ENCODE measurements at regions not wholly inside any gene's neighbourhood (a gene's known extent, or its start where the extent isn't known, plus 50 kb on each side); places are given as distances from the start of the nearest gene placed in this dataset.

GRCh38 chr15:91589360-91589759 lies 264.1 kb upstream of the SLCO3A1 start:
- Histone ChIP-seq H3K9ac (no peak overlapping the region), H3K9me2 (no peaks in the 10 kb centered on the region), H3K4me2 (no peak overlapping the region), H3K9me3 (no peaks in the 10 kb centered on the region), H3K27me3 (ENCODE audit: insufficient read depth) (no peaks in the 10 kb centered on the region), H3K27ac (ENCODE audit: low read depth in 2 of 2, low read length in 1 of 2) (no peak overlapping the region), H3K4me3 (ENCODE audit: low read depth in 2 of 2, low read length in 1 of 2) (no peak overlapping the region), H2AFZ (ENCODE audit: low read depth) (no peak overlapping the region), H3K36me3 (replicated peaks in 1 of 2; ENCODE audit: control insufficient read depth in 1 of 2, insufficient read depth in 2 of 2, low read length in 1 of 2) (no peaks in the 10 kb centered on the region), H4K20me1 (ENCODE audit: insufficient read depth) (no peaks in the 10 kb centered on the region), H3K4me1 (ENCODE audit: control insufficient read depth in 1 of 2, insufficient read depth in 2 of 2, low read depth in 1 of 2, low read length in 1 of 2) (no peaks in the 10 kb centered on the region), H3F3A (replicated peaks; ENCODE audit: insufficient read depth) (no peaks in the 10 kb centered on the region), H3K79me2 (ENCODE audit: insufficient read depth) (no peaks in the 10 kb centered on the region)
- POLR2A ChIA-PET: no interaction called here
- CTCF ChIA-PET: no interaction called here
- DNase-seq: no peak
- TF ChIP-seq SMC3 (IDR thresholded peaks at IDR 0.05; ENCODE audit: low read depth, low read length) (no peak), RAD21 (IDR thresholded peaks at IDR 0.05; ENCODE audit: low read length) (peak; percentile 20; the same call in 1 of the 2 replicates)
- 58% methylated on average over 3 of the region's 3 CpGs for WGBS (ENCODE audit: low lambda C conversion rate)

- H3K9me2 ChIP-seq: no peaks in the 10 kb centered on the region
- no peaks in the 10 kb centered on the region for H3K79me2 ChIP-seq (ENCODE audit: insufficient read depth)
- H3F3A ChIP-seq (replicated peaks; ENCODE audit: insufficient read depth): no peaks in the 10 kb centered on the region
- 44% methylated on average over 2 of the region's 2 CpGs for WGBS (ENCODE audit: low lambda C conversion rate)
- no peak overlapping the region for H3K4me3 ChIP-seq (ENCODE audit: low read depth in 2 of 2, low read length in 1 of 2)
- H3K27ac ChIP-seq (ENCODE audit: low read depth in 2 of 2, low read length in 1 of 2): no peak overlapping the region
- H3K9me3 ChIP-seq: no peaks in the 10 kb centered on the region
- no peak overlapping the region for H3K4me2 ChIP-seq
- no peaks in the 10 kb centered on the region for H4K20me1 ChIP-seq (ENCODE audit: insufficient read depth)
- H3K27me3 ChIP-seq (ENCODE audit: insufficient read depth): no peaks in the 10 kb centered on the region
- DNase-seq: no peak
- no peak overlapping the region for H3K9ac ChIP-seq
- H2AFZ ChIP-seq (ENCODE audit: low read depth): no peak overlapping the region
- H3K4me1 ChIP-seq (ENCODE audit: control insufficient read depth in 1 of 2, insufficient read depth in 2 of 2, low read depth in 1 of 2, low read length in 1 of 2): no peaks in the 10 kb centered on the region
- no peaks in the 10 kb centered on the region for H3K36me3 ChIP-seq (replicated peaks in 1 of 2; ENCODE audit: control insufficient read depth in 1 of 2, insufficient read depth in 2 of 2, low read length in 1 of 2)
- no peak for TF ChIP-seq USF1 (IDR thresholded peaks at IDR 0.05; ENCODE audit: borderline replicate concordance, low read depth)
- TF ChIP-seq GABPA (IDR thresholded peaks at IDR 0.05; ENCODE audit: low read depth): no peak
- no peak for TF ChIP-seq RAD21 (IDR thresholded peaks at IDR 0.05; ENCODE audit: low read length)
- TF ChIP-seq EP300 (IDR thresholded peaks at IDR 0.05; ENCODE audit: borderline replicate concordance in 1 of 2, low read depth in 1 of 2, low read length in 1 of 2): no peak
- no peak for TF ChIP-seq EZH2phosphoT487 (IDR thresholded peaks at IDR 0.05; ENCODE audit: borderline replicate concordance, low read depth)
- no peak for TF ChIP-seq YY1 (IDR thresholded peaks at IDR 0.05; ENCODE audit: low read depth)
- no peak for TF ChIP-seq RFX5 (IDR thresholded peaks at IDR 0.05; ENCODE audit: low read length)
- no peak for TF ChIP-seq REST (IDR thresholded peaks at IDR 0.05; ENCODE audit: low read depth, low read length)
- TF ChIP-seq IRF3 (IDR thresholded peaks at IDR 0.05; ENCODE audit: low read depth, low read length): no peak
- TF ChIP-seq FOSL2 (IDR thresholded peaks at IDR 0.05; ENCODE audit: borderline replicate concordance, low read depth): no peak
- no peak for TF ChIP-seq MXI1 (IDR thresholded peaks at IDR 0.05; ENCODE audit: low read depth, low read length)
- ChIA-PET CTCF (interaction anchor here (0.7 to 1.0 kb wide), 2 partner anchors 13 to 1499 kb away, joined by 3 to 4 read pairs; no protein-coding TSS in a partner anchor), POLR2A (no interaction called here)
These were observed 260.9 kb upstream of the SLCO3A1 start for GRCh38 chr15:91592567-91592966.
